ENCODE measurements at regions not wholly inside any gene's neighbourhood (a gene's known extent, or its start where the extent isn't known, plus 50 kb on each side); places are given as distances from the start of the nearest gene placed in this dataset.

- DNase-seq, result no peak
- H3K27me3 ChIP-seq (ENCODE audit: insufficient read depth, low read depth, severe bottlenecking), result no peaks in the 10 kb centered on the region
- H3K4me3 ChIP-seq (ENCODE audit: low read depth, low read length), result no peak overlapping the region
- no peak overlapping the region for H3K27ac ChIP-seq
- no peaks in the 10 kb centered on the region for H3K36me3 ChIP-seq
- H3K9me3 ChIP-seq (ENCODE audit: severe bottlenecking), result no peaks in the 10 kb centered on the region
- TF ChIP-seq CTCF (IDR thresholded peaks at IDR 0.05; ENCODE audit: low read depth, low read length), result no peak
Observed at GRCh38 chr9:117957267-117957666, 253.1 kb downstream of the TLR4 start.

DNA sequence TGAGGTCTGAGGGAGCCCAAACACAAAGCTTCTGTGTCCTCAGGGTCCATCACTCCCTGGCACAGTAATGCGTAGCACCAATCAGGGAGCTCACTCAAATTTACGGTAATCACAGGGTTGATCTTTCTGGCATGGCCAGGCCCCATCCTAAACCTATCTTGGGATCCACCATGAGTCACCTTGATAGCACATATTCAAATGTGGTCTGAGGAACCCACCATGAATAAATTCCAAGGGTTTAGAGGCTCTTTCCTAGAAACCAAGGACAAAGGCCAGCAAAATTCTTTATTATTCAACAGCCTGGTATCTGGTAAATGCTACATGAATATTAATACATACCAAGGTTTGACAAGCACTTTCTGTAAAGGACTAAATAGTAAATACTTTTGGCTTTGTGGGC lies 254.5 kb downstream of the TLR4 start:
- Histone ChIP-seq H3K27me3 (ENCODE audit: insufficient read depth, low read depth, severe bottlenecking) (no peaks in the 10 kb centered on the region), H3K9me3 (ENCODE audit: severe bottlenecking) (no peaks in the 10 kb centered on the region), H3K27ac (no peak overlapping the region), H3K4me3 (ENCODE audit: low read depth, low read length) (no peak overlapping the region), H3K36me3 (no peaks in the 10 kb centered on the region)
- DNase-seq, result no peak
- no peak for TF ChIP-seq CTCF (IDR thresholded peaks at IDR 0.05; ENCODE audit: low read depth, low read length)

- TF ChIP-seq CTCF (IDR thresholded peaks at IDR 0.05; ENCODE audit: low read depth, low read length), result no peak
- DNase-seq, result no peak
Observed at GRCh38 chr9:117963493-117964090, 259.4 kb downstream of the TLR4 start.

DNA sequence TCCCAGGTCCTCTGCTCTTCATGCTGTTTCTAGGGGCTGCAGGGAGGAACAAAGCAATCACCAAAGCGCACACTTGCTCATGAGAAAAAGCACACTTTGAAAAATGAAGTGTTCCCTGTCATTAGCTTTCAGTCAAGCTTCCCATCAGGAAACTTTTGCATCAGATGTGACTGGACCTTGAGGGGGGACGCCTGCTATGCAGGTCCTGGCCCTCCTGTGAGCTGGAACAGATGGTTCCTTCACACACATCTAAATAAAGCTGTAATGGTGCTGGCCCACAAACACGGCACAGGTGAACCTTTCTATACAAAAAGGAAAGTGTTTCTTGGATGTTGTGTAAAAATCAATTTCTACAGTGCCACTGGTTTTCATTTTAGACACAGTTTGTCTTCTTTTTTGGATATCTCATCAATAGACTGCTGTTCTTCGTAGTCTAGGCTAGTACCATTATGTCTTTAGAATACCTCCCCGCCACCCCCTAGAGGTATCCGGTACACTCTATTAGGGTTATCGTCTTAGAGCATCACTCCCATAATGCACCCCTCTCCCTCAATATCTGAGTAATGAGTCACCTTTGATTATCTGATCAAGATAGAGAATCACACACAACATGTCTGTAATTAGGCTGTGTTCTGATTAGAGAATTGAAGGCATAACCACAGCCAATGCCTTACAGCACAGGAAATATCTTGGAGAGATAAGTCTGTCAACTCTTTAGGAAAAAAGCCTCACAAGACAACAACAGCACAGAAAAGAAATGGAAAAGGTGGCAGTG lies 266.3 kb downstream of the TLR4 start:
- Histone ChIP-seq H3K9me3 (ENCODE audit: severe bottlenecking) (no peaks in the 10 kb centered on the region), H3K4me3 (ENCODE audit: low read depth, low read length) (no peak overlapping the region)

More at GRCh38 chr9:117963493-117964090, 259.4 kb downstream of the TLR4 start:
- no peaks in the 10 kb centered on the region for H3K36me3 ChIP-seq
- H3K4me3 ChIP-seq (ENCODE audit: low read depth, low read length), result no peak overlapping the region
- H3K27ac ChIP-seq, result no peak overlapping the region
- H3K27me3 ChIP-seq (ENCODE audit: insufficient read depth, low read depth, severe bottlenecking), result no peaks in the 10 kb centered on the region
- H3K9me3 ChIP-seq (ENCODE audit: severe bottlenecking), result no peaks in the 10 kb centered on the region

DNA sequence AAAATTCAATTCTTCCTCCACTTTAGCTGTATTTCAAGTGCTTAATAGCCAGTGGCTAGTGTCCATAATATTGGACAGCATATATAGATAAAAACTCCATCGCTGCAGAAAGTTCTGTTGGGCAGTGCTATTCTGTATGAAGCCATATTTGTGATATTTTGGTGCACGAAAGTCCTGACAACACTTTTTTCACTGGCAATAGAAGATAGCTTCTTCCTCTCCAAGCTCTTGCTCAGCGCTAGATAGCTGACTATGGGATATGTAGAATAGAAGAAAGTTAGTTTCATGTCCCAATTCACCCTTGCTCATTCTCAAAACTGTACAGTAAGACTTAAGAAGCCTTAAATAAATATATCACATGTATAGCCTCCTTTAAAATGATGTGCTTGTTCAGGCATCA lies 269.9 kb downstream of the TLR4 start:
- H3K27me3 ChIP-seq (ENCODE audit: insufficient read depth, low read depth, severe bottlenecking), result no peaks in the 10 kb centered on the region
- no peak for DNase-seq
- TF ChIP-seq CTCF (IDR thresholded peaks at IDR 0.05; ENCODE audit: low read depth, low read length), result no peak
- H3K4me3 ChIP-seq (ENCODE audit: low read depth, low read length), result no peak overlapping the region
- H3K9me3 ChIP-seq (ENCODE audit: severe bottlenecking), result no peaks in the 10 kb centered on the region
- no peak overlapping the region for H3K27ac ChIP-seq
- no peaks in the 10 kb centered on the region for H3K36me3 ChIP-seq

More for the DNA sequence above, 266.3 kb downstream of the TLR4 start:
- H3K27me3 ChIP-seq (ENCODE audit: insufficient read depth, low read depth, severe bottlenecking), result no peaks in the 10 kb centered on the region
- no peak for TF ChIP-seq CTCF (IDR thresholded peaks at IDR 0.05; ENCODE audit: low read depth, low read length)
- no peak for DNase-seq
- no peaks in the 10 kb centered on the region for H3K36me3 ChIP-seq
- H3K27ac ChIP-seq, result no peak overlapping the region

All from WERI-Rb-1 (cell line).